HG02981 (cell line): ENCODE measurements at regions not wholly inside any gene's neighbourhood (a gene's known extent, or its start where the extent isn't known, plus 50 kb on each side); places are given as distances from the start of the nearest gene placed in this dataset.

Experiments used
- ATAC-seq: cut with Tn5 transposase; IDR thresholded peaks from one replicate; pipeline ENCODE4 v1.9.1; 2021; ENCODE audit warnings: mild to moderate bottlenecking, moderate library complexity; ENCODE audit not compliant: unreplicated experiment

- ATAC-seq, result no peak
Measured at GRCh38 chr10:1873661-1874315, 136.5 kb upstream of the ADARB2 start.

- ATAC-seq, result no peak
Measured at GRCh38 chr10:1872151-1872726, 134.9 kb upstream of the ADARB2 start.

GRCh38 chr10:1870491-1870890, 133.2 kb upstream of the ADARB2 start:
- ATAC-seq, result no peak

GRCh38 chr10:1869861-1870260, 132.5 kb upstream of the ADARB2 start:
- ATAC-seq, result no peak

GRCh38 chr10:1860351-1860750, 123.0 kb upstream of the ADARB2 start:
- no peak for ATAC-seq

- no peak for ATAC-seq
Measured at GRCh38 chr10:1858547-1858946, 121.2 kb upstream of the ADARB2 start.

GRCh38 chr10:1858048-1858447, 120.7 kb upstream of the ADARB2 start:
- ATAC-seq, result no peak

- no peak for ATAC-seq
Measured at GRCh38 chr10:1855911-1856310, 118.6 kb upstream of the ADARB2 start.

GRCh38 chr10:1854271-1854670, 116.9 kb upstream of the ADARB2 start:
- no peak for ATAC-seq

GRCh38 chr10:1853801-1854200, 116.5 kb upstream of the ADARB2 start:
- ATAC-seq, result no peak

- no peak for ATAC-seq
Measured at GRCh38 chr10:1852841-1853240, 115.5 kb upstream of the ADARB2 start.

GRCh38 chr10:1851762-1852161, 114.4 kb upstream of the ADARB2 start:
- ATAC-seq, result no peak

GRCh38 chr10:1850971-1851527, 113.7 kb upstream of the ADARB2 start:
- no peak for ATAC-seq

- no peak for ATAC-seq
Measured at GRCh38 chr10:1847361-1847760, 110.0 kb upstream of the ADARB2 start.

- ATAC-seq, result no peak
Measured at GRCh38 chr10:1846032-1846431, 108.7 kb upstream of the ADARB2 start.

- no peak for ATAC-seq
Measured at GRCh38 chr10:1841759-1842158, 104.4 kb upstream of the ADARB2 start.

- ATAC-seq, result no peak
Measured at GRCh38 chr10:1829712-1830111, 92.4 kb upstream of the ADARB2 start.

GRCh38 chr10:1824928-1825327, 87.6 kb upstream of the ADARB2 start:
- ATAC-seq, result peak; percentile 87

- no peak for ATAC-seq
Measured at GRCh38 chr10:1814556-1814955, 77.2 kb upstream of the ADARB2 start.

GRCh38 chr10:1809139-1809741, 71.9 kb upstream of the ADARB2 start:
- ATAC-seq, result no peak

GRCh38 chr10:1807924-1808323, 70.6 kb upstream of the ADARB2 start:
- no peak for ATAC-seq

- ATAC-seq, result no peak
Measured at GRCh38 chr10:1807196-1807595, 69.9 kb upstream of the ADARB2 start.
